DMS153 treated with DMSO at 0.1 percent for 48 hours (cell line): ENCODE measurements at regions not wholly inside any gene's neighbourhood (a gene's known extent, or its start where the extent isn't known, plus 50 kb on each side); places are given as distances from the start of the nearest gene placed in this dataset.

Experiments used
- DNase-seq: peaks from one replicate; lab custom pipeline; 2025; ENCODE audit not compliant: unreplicated experiment; lab: John Stamatoyannopoulos, UW

DNA sequence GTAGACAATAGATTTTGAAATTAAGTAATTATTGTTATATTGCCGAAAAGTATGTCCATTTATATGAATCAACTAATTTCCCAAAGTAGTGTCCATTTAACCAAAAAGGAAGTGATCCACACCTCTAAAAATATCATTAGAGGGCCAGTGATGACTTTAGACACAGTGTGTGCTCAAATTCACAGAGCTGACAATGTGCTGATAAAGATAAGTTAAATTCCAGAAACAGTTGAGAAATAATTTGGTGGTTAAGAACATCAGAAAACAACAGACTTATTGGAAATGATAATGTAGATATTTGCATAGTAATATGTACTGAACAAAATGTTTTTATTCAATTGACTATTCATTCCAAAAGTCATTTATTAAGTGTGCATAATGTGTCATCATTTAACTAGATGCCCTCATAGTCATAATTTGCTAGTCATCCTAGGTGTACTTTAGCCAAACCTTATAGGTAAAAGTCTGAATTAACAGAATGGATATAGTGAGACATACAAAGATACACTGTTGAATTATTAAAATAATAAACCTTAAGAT is 230.2 kb upstream of the ADAMTS9 start:
- no peak for DNase-seq

DNA sequence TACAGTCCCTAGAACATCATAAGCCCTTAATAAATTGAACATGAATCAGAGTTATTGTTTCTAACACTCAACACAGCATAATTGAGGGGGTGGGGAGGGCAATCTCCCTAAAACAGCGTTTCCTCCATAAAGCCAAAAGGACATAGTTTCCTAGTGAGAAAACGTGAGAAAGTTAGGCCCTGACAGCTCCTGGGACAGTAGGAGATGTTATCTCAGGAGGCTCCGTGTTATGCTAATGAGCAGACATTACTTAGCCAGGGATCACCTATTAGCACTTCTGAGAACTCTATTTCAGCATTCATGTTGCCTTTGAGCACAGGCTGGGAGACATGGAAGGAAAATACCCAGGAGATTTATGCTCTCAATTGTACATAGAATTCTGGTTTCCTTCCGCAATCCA is 229.1 kb upstream of the ADAMTS9 start:
- DNase-seq, result no peak

GRCh38 chr3:64916192-64916798 is 228.5 kb upstream of the ADAMTS9 start:
- no peak for DNase-seq

- no peak for DNase-seq
Measured at GRCh38 chr3:64915778-64916177, 228.0 kb upstream of the ADAMTS9 start.

- DNase-seq, result no peak
Measured at GRCh38 chr3:64913515-64913914, 225.7 kb upstream of the ADAMTS9 start.

- DNase-seq, result no peak
Measured at GRCh38 chr3:64911138-64911537, 223.3 kb upstream of the ADAMTS9 start.

- DNase-seq, result no peak
Measured at GRCh38 chr3:64909757-64910467, 222.1 kb upstream of the ADAMTS9 start.

DNA sequence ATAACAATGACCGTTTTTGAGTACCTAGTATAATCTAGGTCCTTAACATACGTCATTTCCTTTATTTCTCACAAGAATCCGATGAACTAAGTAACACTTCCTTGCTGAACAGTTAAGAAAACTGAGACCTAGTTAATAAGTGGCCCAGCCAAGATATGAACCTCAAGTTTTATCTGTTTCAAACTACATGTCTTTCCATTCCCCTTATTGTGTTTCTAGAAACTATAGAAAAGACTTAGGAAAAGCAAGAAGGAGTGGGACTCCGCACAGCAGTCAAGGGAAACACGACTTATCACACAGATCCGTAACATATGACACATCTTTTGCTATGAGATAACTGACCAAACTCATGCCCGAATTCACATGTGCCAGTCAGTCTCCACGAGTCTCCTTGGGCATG is 221.2 kb upstream of the ADAMTS9 start:
- no peak for DNase-seq

- no peak for DNase-seq
Measured at GRCh38 chr3:64908251-64908685, 220.5 kb upstream of the ADAMTS9 start.

- DNase-seq, result no peak
Measured at GRCh38 chr3:64905906-64906410, 218.2 kb upstream of the ADAMTS9 start.

GRCh38 chr3:64903006-64903405 is 215.2 kb upstream of the ADAMTS9 start:
- no peak for DNase-seq

DNA sequence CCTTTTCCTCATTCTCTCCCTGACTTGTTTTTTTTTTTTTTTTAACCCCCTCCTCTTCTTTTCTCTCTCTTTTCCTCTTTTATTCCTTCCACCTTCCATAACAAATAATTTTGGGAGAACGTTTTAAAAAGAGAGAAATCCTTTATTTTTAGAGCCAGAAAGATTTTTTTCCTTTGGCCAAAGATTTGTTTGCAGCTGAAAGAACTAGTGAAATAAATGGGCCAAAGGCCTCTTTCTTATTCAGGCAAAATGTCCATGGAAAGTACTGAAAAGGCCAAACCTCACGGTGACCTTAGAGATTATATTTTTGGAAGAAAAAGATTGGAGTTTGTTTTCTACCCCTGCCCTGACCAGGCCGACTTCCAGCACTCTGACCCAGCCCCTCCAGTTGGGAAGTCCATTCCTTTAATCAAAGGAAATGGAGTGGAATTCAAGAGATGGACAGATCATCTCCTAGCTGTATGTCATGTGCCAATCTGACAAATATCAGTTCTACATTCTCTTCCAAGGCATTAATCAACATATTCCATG is 214.3 kb upstream of the ADAMTS9 start:
- no peak for DNase-seq

- no peak for DNase-seq
Measured at GRCh38 chr3:64901522-64901885, 213.7 kb upstream of the ADAMTS9 start.

- DNase-seq, result no peak
Measured at GRCh38 chr3:64900617-64901521, 213.1 kb upstream of the ADAMTS9 start.

DNA sequence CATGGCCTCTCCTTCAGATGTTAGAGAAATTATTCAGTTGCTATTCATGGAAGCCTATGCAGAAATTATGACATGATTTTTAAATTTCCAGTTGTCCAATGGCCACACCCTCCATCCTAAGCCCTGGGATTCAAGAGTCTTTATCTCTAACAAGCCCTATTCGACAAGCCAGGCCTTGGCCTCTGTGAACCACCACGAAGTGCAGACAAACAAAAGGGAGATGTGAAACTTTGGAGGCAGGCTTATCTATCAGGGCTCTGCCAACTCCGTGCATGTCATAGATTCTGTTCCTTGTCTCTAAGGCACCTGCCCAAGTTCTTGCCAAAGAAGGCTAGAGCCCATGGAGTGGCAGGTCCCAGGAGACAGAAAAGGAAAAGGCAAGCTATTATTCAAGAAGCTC is 212.4 kb upstream of the ADAMTS9 start:
- no peak for DNase-seq

- DNase-seq, result no peak
Measured at GRCh38 chr3:64898941-64899340, 211.1 kb upstream of the ADAMTS9 start.

DNA sequence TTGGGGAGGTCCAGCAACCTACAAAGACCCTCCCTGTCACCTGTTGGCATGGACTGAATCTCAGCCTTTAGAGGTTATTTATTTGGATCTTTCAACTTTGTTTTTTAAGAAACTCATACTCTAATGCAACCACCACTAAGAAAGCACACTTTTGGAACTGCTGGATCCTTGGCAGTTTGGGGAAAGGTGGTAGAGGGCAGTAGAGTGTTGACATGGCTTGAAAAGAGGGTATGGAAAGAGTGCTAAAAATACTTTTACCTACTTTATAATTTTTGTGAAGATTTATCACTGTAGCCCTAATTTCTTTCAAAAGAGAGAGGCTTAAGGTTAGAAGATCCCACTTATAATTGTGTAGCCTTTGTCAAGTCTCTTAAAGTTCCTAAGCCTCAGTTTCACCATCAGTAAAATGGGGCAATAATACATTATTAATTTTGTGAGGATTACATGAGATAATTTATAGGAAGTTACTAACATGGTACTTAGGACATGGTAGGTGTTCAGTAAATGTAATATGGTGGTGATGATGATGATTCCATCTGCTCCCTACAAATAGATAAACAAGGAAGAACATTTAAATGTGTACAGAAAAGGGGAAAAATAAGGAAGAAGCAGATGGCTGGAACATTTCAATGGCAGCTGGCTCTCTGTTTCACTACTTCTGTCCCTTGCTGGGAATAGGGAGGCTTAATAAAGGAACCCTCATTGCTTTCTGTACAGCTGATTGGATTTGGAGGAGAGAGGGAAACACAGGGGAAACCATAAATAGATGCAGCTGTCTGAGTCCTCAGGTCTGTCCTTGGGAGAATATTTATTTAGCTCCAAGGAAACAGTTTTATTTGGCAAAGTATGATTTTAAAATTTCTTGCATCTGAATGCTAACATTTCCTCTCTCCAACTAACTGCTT is 208.4 kb upstream of the ADAMTS9 start:
- no peak for DNase-seq

GRCh38 chr3:64895106-64895990 is 207.5 kb upstream of the ADAMTS9 start:
- DNase-seq, result no peak

GRCh38 chr3:64894006-64894405 is 206.2 kb upstream of the ADAMTS9 start:
- no peak for DNase-seq
